H1 (cell line): ENCODE measurements at regions not wholly inside any gene's neighbourhood (a gene's known extent, or its start where the extent isn't known, plus 50 kb on each side); places are given as distances from the start of the nearest gene placed in this dataset.

Experiments
- CHD7 ChIP-seq: fragments of 300-600 bp; sonication (generic); IDR thresholded peaks from 2 replicates; pipeline ENCODE4 v1.7.1; 2012; ENCODE audit warnings: low read length, moderate library complexity, mild to moderate bottlenecking, inconsistent platforms; ENCODE audit not compliant: insufficient replicate concordance

- no peak for TF ChIP-seq CHD7
These were observed 1394.0 kb downstream of the BRD1 start (continued) for GRCh38 chr22:48433647-48434046.
